GM21381 (cell line): ENCODE measurements at regions not wholly inside any gene's neighbourhood (a gene's known extent, or its start where the extent isn't known, plus 50 kb on each side); places are given as distances from the start of the nearest gene placed in this dataset.
"Not testable (repeated sequence)": the region's sequence is repeated elsewhere in the genome, so short reads cannot be mapped to it uniquely, and the experiment has no call there.

Experiments used
- ATAC-seq: cut with Tn5 transposase; IDR thresholded peaks from one replicate; pipeline ENCODE4 v1.9.1; 2021; ENCODE audit warnings: mild to moderate bottlenecking, moderate library complexity; ENCODE audit not compliant: unreplicated experiment

DNA sequence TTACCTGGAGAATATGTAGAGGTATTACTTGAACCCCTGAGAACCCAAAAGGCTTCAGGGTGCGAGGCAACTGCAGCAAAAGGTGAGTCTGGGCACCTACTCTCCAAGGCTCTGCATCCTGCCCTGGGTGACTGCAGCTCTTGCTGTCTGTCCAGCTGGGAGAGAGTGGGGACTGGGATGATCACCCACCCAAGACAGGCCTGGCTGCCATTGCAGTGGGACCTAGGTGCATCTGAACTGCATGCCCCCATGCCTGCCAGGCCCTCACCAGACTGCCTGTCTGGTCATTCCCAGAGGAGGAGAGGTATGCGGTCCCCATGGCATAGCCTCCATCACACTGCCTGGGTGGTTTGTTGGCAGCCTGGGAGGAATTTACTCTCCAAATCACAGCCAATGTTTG is 563.9 kb downstream of the TFAP2A start:
- ATAC-seq: no peak

GRCh38 chr6:9848094-9848493 is 566.8 kb downstream of the TFAP2A start:
- ATAC-seq: no peak

GRCh38 chr6:9841886-9842725 is 572.8 kb downstream of the TFAP2A start:
- no peak for ATAC-seq

DNA sequence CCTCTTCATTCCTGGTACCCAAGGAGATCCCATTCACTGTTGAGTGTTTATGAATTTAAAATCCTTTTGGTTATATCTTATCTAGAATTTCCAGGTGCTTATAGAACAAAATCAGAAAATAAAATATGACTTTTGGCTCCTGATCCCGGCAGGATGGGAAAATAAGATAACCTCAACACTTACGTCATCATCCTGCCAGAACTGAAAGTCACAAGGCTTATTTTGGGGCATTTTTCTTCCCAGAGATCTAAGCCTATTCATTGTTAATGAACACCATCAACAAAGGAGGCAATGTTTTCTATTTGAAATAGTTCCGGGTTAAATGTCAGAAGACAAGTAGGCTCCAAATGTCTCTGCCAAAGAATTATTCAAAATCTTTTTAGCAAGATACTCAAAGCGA is 580.6 kb downstream of the TFAP2A start:
- no peak for ATAC-seq

- no peak for ATAC-seq
Observed at GRCh38 chr6:9831783-9832182, 583.1 kb downstream of the TFAP2A start.

GRCh38 chr6:9830808-9831207 is 584.1 kb downstream of the TFAP2A start:
- no peak for ATAC-seq

- no peak for ATAC-seq
Observed at GRCh38 chr6:9825526-9825925, 589.3 kb downstream of the TFAP2A start.

DNA sequence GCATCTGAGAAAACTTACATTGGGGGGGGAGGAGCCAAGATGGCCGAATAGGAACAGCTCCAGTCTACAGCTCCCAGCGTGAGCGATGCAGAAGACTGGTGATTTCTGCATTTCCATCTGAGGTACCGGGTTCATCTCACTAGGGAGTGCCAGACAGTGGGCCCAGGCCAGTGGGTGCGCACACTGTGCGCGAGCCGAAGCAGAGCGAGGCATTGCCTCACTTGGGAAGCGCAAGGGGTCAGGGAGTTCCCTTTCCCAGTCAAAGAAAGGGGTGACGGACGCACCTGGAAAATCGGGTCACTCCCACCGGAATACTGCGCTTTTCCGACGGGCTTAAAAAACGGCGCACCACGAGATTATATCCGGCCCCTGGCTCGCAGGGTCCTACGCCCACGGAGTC is 604.1 kb downstream of the TFAP2A start:
- ATAC-seq: not testable (repeated sequence)

DNA sequence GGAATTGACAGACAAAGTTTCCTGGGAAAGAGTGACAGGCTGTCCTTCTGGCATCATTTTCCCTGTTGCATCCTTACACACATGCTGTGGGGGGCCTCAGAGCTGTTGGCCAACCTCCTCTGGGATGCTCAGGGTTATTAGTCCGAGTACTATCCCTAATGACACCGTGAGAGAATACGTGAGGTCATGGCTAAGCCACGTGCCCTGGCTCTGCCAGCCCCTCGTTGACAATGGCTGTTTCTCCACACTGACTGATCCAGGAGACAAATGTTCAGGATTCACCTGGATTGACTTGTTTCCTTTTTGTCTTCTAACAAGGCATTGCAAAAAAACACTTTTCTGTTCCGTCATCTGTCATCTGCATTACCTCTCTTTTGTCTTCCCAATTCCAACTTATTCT is 604.6 kb downstream of the TFAP2A start:
- no peak for ATAC-seq

- ATAC-seq: no peak
Observed at GRCh38 chr6:9806195-9806594, 608.7 kb downstream of the TFAP2A start.

DNA sequence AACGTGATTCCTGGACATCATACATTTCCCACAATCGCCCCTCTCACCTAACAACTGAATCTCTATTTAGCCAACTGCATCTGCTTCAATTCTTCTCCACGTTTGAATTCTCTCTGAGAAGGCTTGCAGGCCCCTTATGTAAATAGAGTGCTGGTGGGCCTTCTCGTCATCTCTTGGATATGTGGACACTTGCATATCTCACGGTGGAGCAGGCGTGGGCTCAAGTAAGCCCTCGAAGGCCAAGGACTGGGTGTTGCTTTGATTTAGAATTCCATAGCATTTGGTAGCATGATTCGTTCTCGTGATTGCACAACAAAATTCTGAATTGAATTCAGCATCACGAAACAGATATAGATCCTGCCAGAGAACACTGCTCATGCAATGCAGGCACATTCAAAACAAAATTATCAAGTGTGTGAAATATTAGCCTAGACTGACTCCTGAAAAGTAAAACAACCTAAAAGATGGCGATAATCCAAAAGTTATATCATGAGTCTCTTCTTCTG is 613.6 kb downstream of the TFAP2A start:
- no peak for ATAC-seq

DNA sequence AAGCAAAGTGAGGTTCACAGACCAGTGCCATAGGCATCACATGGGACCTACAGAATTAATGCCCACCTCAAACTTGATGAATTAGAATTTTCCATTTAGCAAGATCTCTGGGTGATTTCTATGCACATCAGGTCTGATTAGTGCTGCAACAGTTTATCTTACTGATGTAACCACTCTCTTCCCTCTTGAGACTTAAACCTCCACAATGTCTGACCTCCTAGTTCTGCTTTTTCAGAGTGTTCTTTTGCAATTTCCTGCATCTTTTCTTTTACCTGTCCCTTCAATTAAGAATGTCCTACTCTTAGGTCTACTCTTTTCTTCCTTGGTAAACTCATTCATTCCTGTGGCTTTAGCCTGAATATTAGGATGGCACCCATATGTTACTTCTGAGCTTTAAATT is 615.3 kb downstream of the TFAP2A start:
- ATAC-seq: no peak

- no peak for ATAC-seq
Observed at GRCh38 chr6:9796827-9797226, 618.0 kb downstream of the TFAP2A start.

DNA sequence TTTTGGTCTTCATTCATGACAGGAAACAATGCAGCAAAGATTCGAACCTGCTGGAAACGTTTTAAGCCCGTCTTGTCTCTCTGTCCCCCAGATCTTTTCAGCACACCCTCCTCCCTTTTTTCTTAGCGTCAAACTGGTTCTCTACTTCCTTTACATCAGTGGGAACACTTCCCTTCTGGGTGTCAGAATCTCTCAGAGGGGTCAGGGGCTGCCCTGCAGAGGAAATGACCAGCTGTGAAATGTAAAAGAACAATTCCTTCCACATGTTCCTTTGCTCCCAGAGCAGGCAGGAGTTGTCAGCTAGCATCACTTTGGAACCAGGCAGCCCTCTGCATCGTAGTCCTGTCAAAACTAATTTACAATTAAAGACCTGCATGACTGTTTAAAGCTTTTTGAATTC is 619.0 kb downstream of the TFAP2A start:
- no peak for ATAC-seq

GRCh38 chr6:9789201-9789600 is 625.7 kb downstream of the TFAP2A start:
- no peak for ATAC-seq

DNA sequence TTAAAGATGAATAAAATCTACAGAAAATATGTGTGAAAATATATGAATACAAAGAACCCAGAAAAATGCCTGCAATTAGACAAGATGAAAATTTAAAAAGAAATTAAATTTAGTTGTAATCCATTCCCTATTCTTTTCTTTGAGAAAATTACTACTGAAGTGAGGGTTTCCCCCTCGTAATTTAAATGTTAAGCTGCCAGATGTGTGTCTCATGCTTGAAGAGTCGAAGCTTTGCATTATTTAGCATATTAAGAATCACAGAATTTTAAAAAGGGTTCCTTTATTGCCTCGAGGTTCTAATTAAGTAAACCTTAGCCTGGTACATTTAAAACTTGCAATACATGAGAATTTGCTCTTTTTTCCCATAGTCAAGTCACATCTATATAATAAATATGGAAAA is 630.1 kb downstream of the TFAP2A start:
- ATAC-seq: no peak

GRCh38 chr6:9783567-9783966 is 631.3 kb downstream of the TFAP2A start:
- no peak for ATAC-seq

GRCh38 chr6:9766240-9766915 is 648.5 kb downstream of the TFAP2A start:
- ATAC-seq: no peak

GRCh38 chr6:9761220-9761619 is 653.7 kb downstream of the TFAP2A start:
- no peak for ATAC-seq

- ATAC-seq: no peak
Observed at GRCh38 chr6:9754515-9754914, 660.4 kb downstream of the TFAP2A start.

DNA sequence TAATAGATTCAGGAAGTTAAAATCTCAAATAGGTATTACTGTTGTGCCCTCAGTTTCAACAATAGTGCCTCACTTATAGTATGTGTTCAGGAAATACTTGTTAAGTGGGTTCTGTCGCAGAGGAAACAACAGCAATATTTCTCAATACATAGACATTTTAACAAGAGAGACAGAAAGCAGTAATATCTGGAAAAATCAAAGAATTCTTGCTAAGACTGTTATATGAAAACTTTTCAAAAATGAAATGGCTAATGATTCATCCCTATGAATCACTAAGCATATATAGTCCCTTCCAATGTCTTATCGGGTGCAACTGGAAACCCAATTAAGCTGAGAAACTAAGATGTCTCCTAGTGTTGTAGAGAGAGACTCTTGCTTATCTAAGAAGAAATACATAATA is 668.9 kb downstream of the TFAP2A start:
- no peak for ATAC-seq

- no peak for ATAC-seq
Observed at GRCh38 chr6:9745476-9745875, 669.4 kb downstream of the TFAP2A start.
